ENCODE measurements at regions not wholly inside any gene's neighbourhood (a gene's known extent, or its start where the extent isn't known, plus 50 kb on each side); places are given as distances from the start of the nearest gene placed in this dataset.

- Histone ChIP-seq H3K79me2 (ENCODE audit: insufficient read depth, low read depth) (no peaks in the 10 kb centered on the region), H4K20me1 (ENCODE audit: insufficient read depth) (no peaks in the 10 kb centered on the region)
These were observed 78.2 kb upstream of the DHX15 start for GRCh38 chr4:24662542-24662941.

GRCh38 chr4:24664956-24665355 is 80.6 kb upstream of the DHX15 start:
- Histone ChIP-seq H3K79me2 (ENCODE audit: insufficient read depth, low read depth) (no peaks in the 10 kb centered on the region), H3K27me3 (ENCODE audit: insufficient read depth, low read depth) (no peaks in the 10 kb centered on the region), H3K36me3 (ENCODE audit: insufficient read depth) (no peaks in the 10 kb centered on the region), H3K27ac (no peak overlapping the region), H3K9ac (no peak overlapping the region), H3K4me1 (ENCODE audit: low read depth, poor library complexity, severe bottlenecking) (peaks cover 2% of the 10 kb centered on the region), H3K4me3 (IDR thresholded peaks at IDR 0.05; ENCODE audit: insufficient read depth, low read depth, low read length) (no peak overlapping the region), H3K4me2 (no peak overlapping the region), H2AFZ (ENCODE audit: low read depth) (no peak overlapping the region), H4K20me1 (ENCODE audit: insufficient read depth) (no peaks in the 10 kb centered on the region)
- no peak for TF ChIP-seq CTCF (conservative IDR thresholded peaks at IDR 0.05; ENCODE audit: low read depth, low read length)

More at GRCh38 chr4:24662542-24662941, 78.2 kb upstream of the DHX15 start:
- Histone ChIP-seq H3K27ac (no peak overlapping the region), H3K4me2 (no peak overlapping the region), H2AFZ (ENCODE audit: low read depth) (no peak overlapping the region), H3K4me3 (IDR thresholded peaks at IDR 0.05; ENCODE audit: insufficient read depth, low read depth, low read length) (no peak overlapping the region), H3K4me1 (ENCODE audit: low read depth, poor library complexity, severe bottlenecking) (peaks cover 26% of the 10 kb centered on the region), H3K9ac (no peak overlapping the region), H3K27me3 (ENCODE audit: insufficient read depth, low read depth) (no peaks in the 10 kb centered on the region), H3K36me3 (ENCODE audit: insufficient read depth) (no peaks in the 10 kb centered on the region)
- TF ChIP-seq CTCF (conservative IDR thresholded peaks at IDR 0.05; ENCODE audit: low read depth, low read length), result no peak

- H3K79me2 ChIP-seq (ENCODE audit: insufficient read depth, low read depth), result no peaks in the 10 kb centered on the region
- H2AFZ ChIP-seq (ENCODE audit: low read depth), result no peak overlapping the region
- H3K4me1 ChIP-seq (ENCODE audit: low read depth, poor library complexity, severe bottlenecking), result no peaks in the 10 kb centered on the region
- no peak overlapping the region for H3K4me2 ChIP-seq
- TF ChIP-seq CTCF (conservative IDR thresholded peaks at IDR 0.05; ENCODE audit: low read depth, low read length), result no peak
- H3K27ac ChIP-seq, result no peak overlapping the region
- H3K9ac ChIP-seq, result no peak overlapping the region
- no peak overlapping the region for H3K4me3 ChIP-seq (IDR thresholded peaks at IDR 0.05; ENCODE audit: insufficient read depth, low read depth, low read length)
- no peaks in the 10 kb centered on the region for H3K27me3 ChIP-seq (ENCODE audit: insufficient read depth, low read depth)
- no peaks in the 10 kb centered on the region for H3K36me3 ChIP-seq (ENCODE audit: insufficient read depth)
- no peaks in the 10 kb centered on the region for H4K20me1 ChIP-seq (ENCODE audit: insufficient read depth)
These were observed 82.0 kb upstream of the DHX15 start for GRCh38 chr4:24666316-24666715.

GRCh38 chr4:24666816-24667477 is 82.6 kb upstream of the DHX15 start:
- Histone ChIP-seq H3K4me1 (ENCODE audit: low read depth, poor library complexity, severe bottlenecking) (no peaks in the 10 kb centered on the region), H3K9ac (no peak overlapping the region), H3K4me2 (no peak overlapping the region), H4K20me1 (ENCODE audit: insufficient read depth) (no peaks in the 10 kb centered on the region), H3K36me3 (ENCODE audit: insufficient read depth) (no peaks in the 10 kb centered on the region), H2AFZ (ENCODE audit: low read depth) (no peak overlapping the region), H3K27ac (no peak overlapping the region), H3K27me3 (ENCODE audit: insufficient read depth, low read depth) (no peaks in the 10 kb centered on the region), H3K79me2 (ENCODE audit: insufficient read depth, low read depth) (no peaks in the 10 kb centered on the region), H3K4me3 (IDR thresholded peaks at IDR 0.05; ENCODE audit: insufficient read depth, low read depth, low read length) (no peak overlapping the region)
- TF ChIP-seq CTCF (conservative IDR thresholded peaks at IDR 0.05; ENCODE audit: low read depth, low read length), result no peak

Data from KMS-11 (cell line).